Caco-2 (cell line): ENCODE measurements at regions not wholly inside any gene's neighbourhood (a gene's known extent, or its start where the extent isn't known, plus 50 kb on each side); places are given as distances from the start of the nearest gene placed in this dataset.

Experiments used
- BruUV-seq: library from RNA; stranded (reverse); fragments of 400-500 nt; replicated peaks from 2 replicates; lab custom pipeline; 2021; lab: Mats Ljungman, UMichigan
- CTCF ChIA-PET: fragments of 300-600 bp; sonication (Branson Sonifier 250); formaldehyde crosslinking; loops from one replicate; lab custom pipeline; 2022; ENCODE audit warnings: antibody characterized with exemption; lab: Charles Lee
- POLR2A ChIA-PET: fragments of 300-600 bp; sonication (Branson Sonifier 250); formaldehyde crosslinking; loops from one replicate; lab custom pipeline; 2022; ENCODE audit warnings: antibody characterized with exemption; lab: Charles Lee
- DNase-seq, 2 experiments: peaks; one replicate each; pipeline versions ENCODE4 v3.0.0 to v3.0.0-alpha.2; 2020 to 2022
- H3K27me3 ChIP-seq: replicated peaks from 2 replicates; pipeline ENCODE4 v1.6.0; 2011; ENCODE audit warnings: low read length; ENCODE audit not compliant: control insufficient read depth, insufficient read depth
- H3K36me3 ChIP-seq: 2 replicates; pipeline ENCODE4 v1.5.1; 2011; ENCODE audit warnings: low read length; ENCODE audit not compliant: control insufficient read depth, insufficient read depth
- H3K4me1 ChIP-seq: fragments of 250-450 bp; sonication (Bioruptor Pico); 2 replicates; pipeline ENCODE4 v1.5.1; 2020; ENCODE audit warnings: mild to moderate bottlenecking
- H3K4me3 ChIP-seq: 2 replicates; pipeline ENCODE4 v1.5.1; 2011; ENCODE audit warnings: low read depth, mild to moderate bottlenecking, control low read depth, low read length
- H3K9me3 ChIP-seq: fragments of 250-450 bp; sonication (Bioruptor Pico); 2 replicates; pipeline ENCODE4 v1.5.1; 2020; ENCODE audit warnings: mild to moderate bottlenecking, moderate library complexity
- H3K27ac Mint-ChIP-seq: one replicate; pipeline ENCODE4 v1.8.0; 2022; ENCODE audit warnings: mixed read lengths; ENCODE audit not compliant: unreplicated experiment
- H3K27me3 Mint-ChIP-seq: one replicate; pipeline ENCODE4 v1.8.0; 2022; ENCODE audit warnings: mixed read lengths; ENCODE audit not compliant: insufficient read depth, unreplicated experiment
- H3K36me3 Mint-ChIP-seq: one replicate; pipeline ENCODE4 v1.8.0; 2022; ENCODE audit warnings: mild to moderate bottlenecking, mixed read lengths; ENCODE audit not compliant: insufficient read depth, unreplicated experiment
- H3K4me1 Mint-ChIP-seq: one replicate; pipeline ENCODE4 v1.8.0; 2022; ENCODE audit warnings: low read depth, mixed read lengths; ENCODE audit not compliant: unreplicated experiment
- H3K4me3 Mint-ChIP-seq: one replicate; pipeline ENCODE4 v1.8.0; 2022; ENCODE audit warnings: mild to moderate bottlenecking, moderate library complexity, mixed read lengths; ENCODE audit not compliant: unreplicated experiment
- H3K9me3 Mint-ChIP-seq: one replicate; pipeline ENCODE4 v1.8.0; 2022; ENCODE audit warnings: mixed read lengths; ENCODE audit not compliant: unreplicated experiment
- intact Hi-C: fragments of 100-400 bp; cut with micrococcal nuclease; formaldehyde crosslinking; loops from one replicate; pipeline ENCODE4 v1.10.0; 2022; ENCODE audit not compliant: unreplicated experiment
- TF ChIP-seq, protein P1 (sequence below), 2 experiments: fragments of 200-600 bp in 1 of 2; IDR thresholded peaks; 1 replicate in 1 of 2; 2 replicates in 1 of 2; pipeline versions ENCODE4 v1.5.1 to v1.8.0; 2011 to 2022; ENCODE audit warnings: antibody characterized with exemption in 1 of 2, control low read depth in 1 of 2, inconsistent platforms in 1 of 2, low read depth in 1 of 2, low read length in 1 of 2, mild to moderate bottlenecking in 1 of 2, moderate library complexity in 1 of 2; ENCODE audit not compliant: insufficient read depth in 1 of 2, severe bottlenecking in 1 of 2, unreplicated experiment in 1 of 2

DNA sequence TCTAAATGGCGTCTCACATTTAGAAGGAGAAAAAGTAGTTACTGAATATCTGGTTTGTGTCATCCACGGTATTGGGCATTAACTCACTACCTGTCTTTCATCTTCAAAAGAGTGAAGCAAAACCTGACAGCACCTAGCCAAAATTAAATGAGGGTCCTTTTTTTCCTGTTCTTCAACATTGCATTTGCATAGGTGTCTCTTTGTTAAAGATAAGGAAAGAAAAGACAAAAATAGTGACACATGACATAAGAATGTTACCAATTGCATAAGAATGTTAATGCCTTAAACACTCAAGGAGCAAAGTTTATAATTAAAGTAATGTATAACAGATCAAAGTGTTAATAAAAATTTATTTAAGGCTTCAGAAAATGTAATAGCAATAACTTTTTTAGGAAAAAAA lies 61.4 kb upstream of the MANEA start:
- Mint-ChIP-seq H3K4me1 (peaks cover 30% of the 10 kb centered on the region), H3K36me3 (peaks cover 6% of the 10 kb centered on the region), H3K4me3 (peak overlapping the region; percentile 60), H3K9me3 (no peaks in the 10 kb centered on the region), H3K27me3 (no peaks in the 10 kb centered on the region), H3K27ac (peak overlapping the region; percentile 78)
- Histone ChIP-seq H3K4me3 (no peak overlapping the region), H3K9me3 (no peaks in the 10 kb centered on the region), H3K27me3 (no peaks in the 10 kb centered on the region), H3K4me1 (peaks cover 37% of the 10 kb centered on the region), H3K36me3 (no peaks in the 10 kb centered on the region)
- intact Hi-C loops = loop anchor here (2.0 kb wide), 1 partner anchor 61 kb away; the partner anchor contains the start of gene MANEA
- BruUV-seq = no TSS peak
- POLR2A ChIA-PET = no interaction called here
- CTCF ChIA-PET = no interaction called here
- TF ChIP-seq, protein P1, sequence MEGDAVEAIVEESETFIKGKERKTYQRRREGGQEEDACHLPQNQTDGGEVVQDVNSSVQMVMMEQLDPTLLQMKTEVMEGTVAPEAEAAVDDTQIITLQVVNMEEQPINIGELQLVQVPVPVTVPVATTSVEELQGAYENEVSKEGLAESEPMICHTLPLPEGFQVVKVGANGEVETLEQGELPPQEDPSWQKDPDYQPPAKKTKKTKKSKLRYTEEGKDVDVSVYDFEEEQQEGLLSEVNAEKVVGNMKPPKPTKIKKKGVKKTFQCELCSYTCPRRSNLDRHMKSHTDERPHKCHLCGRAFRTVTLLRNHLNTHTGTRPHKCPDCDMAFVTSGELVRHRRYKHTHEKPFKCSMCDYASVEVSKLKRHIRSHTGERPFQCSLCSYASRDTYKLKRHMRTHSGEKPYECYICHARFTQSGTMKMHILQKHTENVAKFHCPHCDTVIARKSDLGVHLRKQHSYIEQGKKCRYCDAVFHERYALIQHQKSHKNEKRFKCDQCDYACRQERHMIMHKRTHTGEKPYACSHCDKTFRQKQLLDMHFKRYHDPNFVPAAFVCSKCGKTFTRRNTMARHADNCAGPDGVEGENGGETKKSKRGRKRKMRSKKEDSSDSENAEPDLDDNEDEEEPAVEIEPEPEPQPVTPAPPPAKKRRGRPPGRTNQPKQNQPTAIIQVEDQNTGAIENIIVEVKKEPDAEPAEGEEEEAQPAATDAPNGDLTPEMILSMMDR (IDR thresholded peaks at IDR 0.05; ENCODE audit: insufficient read depth in 1 of 2, low read depth in 1 of 2, low read length in 1 of 2, severe bottlenecking in 1 of 2, unreplicated experiment in 1 of 2) = no peak
- peak in 1 of 2 experiments; percentile 18 for DNase-seq

DNA sequence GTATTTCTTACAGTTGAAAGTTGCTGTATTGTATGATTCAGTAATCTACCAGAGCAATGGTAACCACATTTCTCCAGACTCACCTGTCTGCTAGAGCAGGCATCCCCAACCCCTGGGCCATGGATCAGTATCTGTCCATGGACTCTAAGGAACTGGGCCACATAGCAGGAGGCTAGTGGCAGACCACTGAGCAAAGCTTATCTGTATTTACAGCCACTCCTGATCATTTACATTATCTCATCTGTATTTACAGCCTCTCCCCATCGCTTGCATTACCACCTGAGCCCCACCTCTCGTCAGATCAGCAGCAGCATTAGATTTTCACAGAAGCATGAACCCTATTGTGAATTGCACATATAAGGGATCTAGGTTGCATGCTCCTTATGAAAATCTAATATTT lies 60.3 kb upstream of the MANEA start:
- Histone ChIP-seq H3K4me1 (peaks cover 43% of the 10 kb centered on the region), H3K36me3 (no peaks in the 10 kb centered on the region), H3K9me3 (no peaks in the 10 kb centered on the region), H3K4me3 (no peak overlapping the region), H3K27me3 (no peaks in the 10 kb centered on the region)
- peak in 1 of 2 experiments; percentile 15 for DNase-seq
- no TSS peak for BruUV-seq
- Mint-ChIP-seq H3K27me3 (no peaks in the 10 kb centered on the region), H3K36me3 (peaks cover 6% of the 10 kb centered on the region), H3K4me1 (peaks cover 39% of the 10 kb centered on the region), H3K4me3 (peak overlapping the region; percentile 60), H3K27ac (peak overlapping the region; percentile 78), H3K9me3 (no peaks in the 10 kb centered on the region)
- ChIA-PET CTCF (no interaction called here), POLR2A (no interaction called here)
- TF ChIP-seq, protein P1 (IDR thresholded peaks at IDR 0.05; ENCODE audit: insufficient read depth in 1 of 2, low read depth in 1 of 2, low read length in 1 of 2, severe bottlenecking in 1 of 2, unreplicated experiment in 1 of 2) = no peak
- intact Hi-C loops = loop anchor here (2.0 kb wide), 1 partner anchor 60 kb away; the partner anchor contains the start of gene MANEA

DNA sequence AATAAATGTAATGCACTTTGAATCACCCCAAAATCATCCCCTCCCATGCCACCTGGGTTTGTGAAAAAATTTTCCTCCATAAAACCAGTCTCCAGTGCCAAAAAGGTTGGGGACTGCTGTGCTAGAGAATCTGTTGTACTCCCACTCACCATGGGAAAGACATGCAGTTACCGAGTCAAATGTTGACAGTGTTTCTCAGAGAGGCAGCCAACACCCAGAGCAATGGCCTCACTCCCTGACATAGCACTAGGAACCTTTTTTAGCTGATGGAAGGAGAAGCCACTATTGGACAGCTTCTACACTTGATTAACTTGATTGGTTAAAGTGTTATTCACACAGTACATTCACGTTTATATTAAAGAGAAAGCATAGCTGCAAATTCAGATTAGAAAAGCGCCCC lies 59.8 kb upstream of the MANEA start:
- Mint-ChIP-seq H3K4me3 (peak overlapping the region; percentile 60), H3K4me1 (peaks cover 39% of the 10 kb centered on the region), H3K27ac (peak overlapping the region; percentile 78), H3K9me3 (no peaks in the 10 kb centered on the region), H3K36me3 (peaks cover 6% of the 10 kb centered on the region), H3K27me3 (no peaks in the 10 kb centered on the region)
- H3K4me1 ChIP-seq = peaks cover 46% of the 10 kb centered on the region
- intact Hi-C loops = loop anchor here (2.0 kb wide), 1 partner anchor 59 kb away; the partner anchor contains the start of gene MANEA
- CTCF ChIA-PET = no interaction called here
- H3K36me3 ChIP-seq = no peaks in the 10 kb centered on the region
- POLR2A ChIA-PET = no interaction called here
- DNase-seq = no peak
- TF ChIP-seq, protein P1 (IDR thresholded peaks at IDR 0.05; ENCODE audit: insufficient read depth in 1 of 2, low read depth in 1 of 2, low read length in 1 of 2, severe bottlenecking in 1 of 2, unreplicated experiment in 1 of 2) = no peak
- H3K4me3 ChIP-seq = no peak overlapping the region
- H3K27me3 ChIP-seq = no peaks in the 10 kb centered on the region
- BruUV-seq = no TSS peak
- no peaks in the 10 kb centered on the region for H3K9me3 ChIP-seq
